Trophoblast cell (in vitro differentiated cells and primary cell): ENCODE measurements at regions not wholly inside any gene's neighbourhood (a gene's known extent, or its start where the extent isn't known, plus 50 kb on each side); places are given as distances from the start of the nearest gene placed in this dataset.

Source experiments
- DNase-seq, 2 donors: peaks; one replicate each; pipeline ENCODE4 v3.0.0-alpha.2; 2016
- H2AFZ ChIP-seq: 2 replicates; pipeline ENCODE4 v1.6.1; 2013; ENCODE audit warnings: low read length, moderate library complexity, mild to moderate bottlenecking; ENCODE audit not compliant: insufficient read depth, poor library complexity
- H2AK5ac ChIP-seq: 2 replicates; pipeline ENCODE4 v1.6.1; 2013; ENCODE audit warnings: mild to moderate bottlenecking, low read length
- H2BK120ac ChIP-seq: 2 replicates; pipeline ENCODE4 v1.6.1; 2013; ENCODE audit warnings: low read length, mild to moderate bottlenecking, moderate library complexity; ENCODE audit not compliant: insufficient read depth, poor library complexity
- H2BK12ac ChIP-seq: 2 replicates; pipeline ENCODE4 v1.6.1; 2013; ENCODE audit warnings: mild to moderate bottlenecking, low read length, moderate library complexity
- H2BK5ac ChIP-seq: 2 replicates; pipeline ENCODE4 v1.6.1; 2013; ENCODE audit warnings: low read length, low read depth, moderate library complexity, mild to moderate bottlenecking; ENCODE audit not compliant: poor library complexity
- H3K14ac ChIP-seq: 2 replicates; pipeline ENCODE4 v1.6.1; 2013; ENCODE audit warnings: mild to moderate bottlenecking, low read length
- H3K18ac ChIP-seq: 2 replicates; pipeline ENCODE4 v1.6.1; 2013; ENCODE audit warnings: mild to moderate bottlenecking, low read length
- H3K23ac ChIP-seq: 2 replicates; pipeline ENCODE4 v1.6.1; 2013; ENCODE audit warnings: low read length
- H3K27ac ChIP-seq: 2 replicates; pipeline ENCODE4 v1.5.1; 2013; ENCODE audit warnings: low read depth, mild to moderate bottlenecking, inconsistent platforms, low read length, moderate library complexity
- H3K27me3 ChIP-seq: 2 replicates; pipeline ENCODE4 v1.6.1; 2013; ENCODE audit warnings: inconsistent platforms, mild to moderate bottlenecking, low read length, moderate library complexity; ENCODE audit not compliant: insufficient read depth
- H3K36me3 ChIP-seq, 2 experiments: 1 replicate in 1 of 2; 2 replicates in 1 of 2; pipeline ENCODE4 v1.6.1; 2013; ENCODE audit warnings: low read length in 2 of 2, mild to moderate bottlenecking in 2 of 2, moderate library complexity in 1 of 2; ENCODE audit not compliant: insufficient read depth in 2 of 2, control insufficient read depth in 1 of 2
- H3K4ac ChIP-seq: 2 replicates; pipeline ENCODE4 v1.6.1; 2013; ENCODE audit warnings: low read depth, mild to moderate bottlenecking, low read length, moderate library complexity
- H3K4me1 ChIP-seq, 2 experiments: 1 replicate in 1 of 2; 2 replicates in 1 of 2; pipeline ENCODE4 v1.6.1; 2013; ENCODE audit warnings: low read length in 2 of 2, mild to moderate bottlenecking in 2 of 2, moderate library complexity in 1 of 2; ENCODE audit not compliant: insufficient read depth in 2 of 2, control insufficient read depth in 1 of 2
- H3K4me2 ChIP-seq: 2 replicates; pipeline ENCODE4 v1.6.1; 2013; ENCODE audit warnings: inconsistent platforms, mild to moderate bottlenecking, low read length, moderate library complexity
- H3K4me3 ChIP-seq: 2 replicates; pipeline ENCODE4 v1.5.1; 2013; ENCODE audit warnings: mild to moderate bottlenecking, low read depth, low read length, inconsistent platforms
- H3K79me1 ChIP-seq: one replicate; pipeline ENCODE4 v1.6.1; 2013; ENCODE audit warnings: low read length
- H3K79me2 ChIP-seq: 2 replicates; pipeline ENCODE4 v1.6.1; 2013; ENCODE audit warnings: low read length, mild to moderate bottlenecking; ENCODE audit not compliant: control insufficient read depth, insufficient read depth, poor library complexity
- H3K9ac ChIP-seq: 2 replicates; pipeline ENCODE4 v1.6.1; 2013; ENCODE audit warnings: mild to moderate bottlenecking, low read length
- H3K9me3 ChIP-seq: 2 replicates; pipeline ENCODE4 v1.6.1; 2013; ENCODE audit warnings: low read depth, mild to moderate bottlenecking, control low read depth, inconsistent platforms, low read length; ENCODE audit not compliant: insufficient read depth
- H4K12ac ChIP-seq: 2 replicates; pipeline ENCODE4 v1.6.1; 2013; ENCODE audit warnings: low read depth, mild to moderate bottlenecking, low read length, moderate library complexity
- H4K8ac ChIP-seq: 2 replicates; pipeline ENCODE4 v1.6.1; 2013; ENCODE audit warnings: low read depth, mild to moderate bottlenecking, low read length, moderate library complexity
- H4K91ac ChIP-seq: one replicate; pipeline ENCODE4 v1.6.1; 2013; ENCODE audit warnings: low read depth, mild to moderate bottlenecking, low read length, moderate library complexity
- WGBS: extraction: QIAGEN DNeasy Blood & Tissue Kit; methylation state at CpG from one replicate; pipeline ENCODE4 v1.1.7; 2013; ENCODE audit warnings: missing lambda C conversion rate; ENCODE audit not compliant: insufficient read length, insufficient coverage; ENCODE audit errors: extremely low coverage; 5-methylcytosine and 5-hydroxymethylcytosine counted together

DNA sequence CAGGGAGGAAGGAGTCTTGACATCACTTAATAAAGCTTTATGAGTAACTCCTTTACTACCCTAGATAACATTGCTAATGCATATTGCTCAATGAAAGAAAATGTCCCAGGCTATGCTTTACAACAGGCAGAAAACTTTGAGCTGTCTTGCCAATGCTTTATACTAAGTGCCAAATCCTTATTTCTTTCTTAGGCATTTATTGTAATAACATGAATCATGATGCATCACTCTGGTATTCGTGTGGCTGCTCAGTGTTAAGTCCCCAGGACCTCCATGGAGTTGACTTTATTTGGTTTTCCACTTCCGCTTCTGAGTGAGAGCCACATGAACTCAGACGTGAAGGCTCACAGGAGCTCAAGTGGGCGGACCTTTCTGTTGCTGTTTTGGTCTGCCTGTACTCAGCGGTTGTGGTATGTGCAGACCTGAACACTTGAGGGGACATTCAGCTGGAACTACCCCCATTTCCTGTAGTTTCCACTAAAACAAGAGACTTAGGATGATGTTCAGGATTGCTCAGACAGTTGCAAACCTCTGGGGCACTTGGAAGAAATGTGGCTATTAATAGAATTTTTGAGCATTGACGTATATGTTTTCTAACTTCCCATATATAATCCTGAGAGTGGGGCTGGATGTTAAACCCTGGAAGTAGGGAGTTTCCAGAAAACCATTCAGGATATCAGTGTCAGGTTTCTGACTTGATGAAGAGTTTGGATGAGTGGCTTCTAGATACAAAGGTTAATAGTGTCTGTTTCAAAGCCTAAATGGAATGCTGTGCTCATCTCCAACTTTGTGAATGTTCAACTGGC lies 258.6 kb downstream of the MSRB3 start:
- no peak overlapping the region for H3K14ac ChIP-seq
- H3K4ac ChIP-seq, result no peak overlapping the region
- no peak overlapping the region for H4K91ac ChIP-seq
- no peak overlapping the region for H3K9ac ChIP-seq
- no peaks in the 10 kb centered on the region for H3K27me3 ChIP-seq
- no peak overlapping the region for H2AFZ ChIP-seq
- no peak overlapping the region for H3K18ac ChIP-seq
- WGBS, result no CpG with 5 or more reads among the region's 6 CpGs
- H3K4me1 ChIP-seq, result peaks cover 13 to 26% of the 10 kb centered on the region in 2 experiments
- no peak overlapping the region for H2BK5ac ChIP-seq
- H3K9me3 ChIP-seq, result peaks cover 2% of the 10 kb centered on the region
- H2AK5ac ChIP-seq, result no peak overlapping the region
- peaks cover 0 to 2% of the 10 kb centered on the region in 2 experiments for H3K36me3 ChIP-seq
- peaks cover 3% of the 10 kb centered on the region for H3K79me2 ChIP-seq
- H3K23ac ChIP-seq, result no peak overlapping the region
- no peak overlapping the region for H3K4me3 ChIP-seq
- H2BK12ac ChIP-seq, result no peak overlapping the region
- DNase-seq, result peak in 1 of 2 donors; percentile 23
- H3K79me1 ChIP-seq, result peaks cover 38% of the 10 kb centered on the region
- H3K27ac ChIP-seq, result peak overlapping the region; percentile 65
- no peak overlapping the region for H3K4me2 ChIP-seq
- no peak overlapping the region for H2BK120ac ChIP-seq
- H4K8ac ChIP-seq, result no peak overlapping the region
- H4K12ac ChIP-seq, result no peak overlapping the region

DNA sequence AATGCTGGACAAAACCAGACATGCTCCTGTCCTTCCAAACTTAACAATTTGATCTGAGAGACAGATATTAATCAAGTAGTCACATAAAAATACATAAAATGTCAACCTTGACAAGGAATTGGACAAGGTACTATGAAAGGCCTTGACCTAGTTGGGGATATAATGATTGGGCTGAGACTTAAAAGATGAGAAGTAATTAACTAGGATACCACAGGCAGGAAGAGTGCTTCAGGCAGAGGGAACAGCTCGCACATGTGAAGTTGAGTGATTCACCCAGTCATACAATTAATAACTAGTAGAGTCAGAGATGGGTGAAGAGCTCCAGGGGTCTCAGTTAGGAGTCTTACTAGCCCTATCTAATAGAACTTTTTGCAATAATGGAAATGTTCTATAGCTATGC lies 259.5 kb downstream of the MSRB3 start:
- H3K79me2 ChIP-seq, result no peaks in the 10 kb centered on the region
- DNase-seq, result no peak
- H3K14ac ChIP-seq, result no peak overlapping the region
- no peak overlapping the region for H2AFZ ChIP-seq
- no peak overlapping the region for H2BK5ac ChIP-seq
- peak overlapping the region; percentile 32 for H4K91ac ChIP-seq
- H3K36me3 ChIP-seq, result peaks cover 0 to 2% of the 10 kb centered on the region in 2 experiments
- H4K12ac ChIP-seq, result no peak overlapping the region
- peak overlapping the region; percentile 13 for H2BK12ac ChIP-seq
- H3K27me3 ChIP-seq, result no peaks in the 10 kb centered on the region
- H4K8ac ChIP-seq, result no peak overlapping the region
- peaks cover 2% of the 10 kb centered on the region for H3K9me3 ChIP-seq
- H3K23ac ChIP-seq, result no peak overlapping the region
- peak overlapping the region; percentile 16 for H2BK120ac ChIP-seq
- WGBS, result no CpG with 5 or more reads among the region's 1 CpG
- H3K4me3 ChIP-seq, result no peak overlapping the region
- peaks cover 7 to 22% of the 10 kb centered on the region in 2 experiments for H3K4me1 ChIP-seq
- no peak overlapping the region for H3K18ac ChIP-seq
- no peak overlapping the region for H3K9ac ChIP-seq
- H3K27ac ChIP-seq, result peak overlapping the region; percentile 65
- peaks cover 31% of the 10 kb centered on the region for H3K79me1 ChIP-seq
- H3K4ac ChIP-seq, result no peak overlapping the region
- H2AK5ac ChIP-seq, result no peak overlapping the region
- no peak overlapping the region for H3K4me2 ChIP-seq

DNA sequence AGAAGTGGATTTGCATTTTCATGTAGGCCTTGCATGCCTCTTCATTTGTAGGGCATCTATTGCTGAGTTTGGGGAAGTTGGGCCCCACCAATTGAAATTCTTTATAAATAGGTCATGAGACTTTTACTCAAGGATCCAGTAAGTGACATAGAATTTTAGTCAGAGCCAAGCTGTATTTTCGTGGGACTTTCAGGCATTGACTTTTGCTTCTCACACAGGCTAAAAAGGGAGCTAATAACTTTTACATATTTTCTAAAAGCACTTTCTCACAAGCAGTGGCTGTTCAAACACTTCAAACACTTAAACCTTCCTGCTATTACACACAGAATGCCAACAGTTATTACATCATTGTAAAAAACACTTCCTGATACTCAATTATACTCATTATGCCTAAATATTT lies 260.5 kb downstream of the MSRB3 start:
- Histone ChIP-seq H2BK12ac (no peak overlapping the region), H3K14ac (no peak overlapping the region), H2BK5ac (no peak overlapping the region), H2BK120ac (no peak overlapping the region), H3K36me3 (peaks cover 0 to 2% of the 10 kb centered on the region in 2 experiments), H3K9ac (no peak overlapping the region), H3K4ac (no peak overlapping the region), H3K23ac (no peak overlapping the region), H3K27me3 (no peaks in the 10 kb centered on the region), H3K4me2 (no peak overlapping the region), H3K18ac (no peak overlapping the region), H3K4me1 (peaks cover 5 to 13% of the 10 kb centered on the region in 2 experiments), H4K12ac (no peak overlapping the region), H3K27ac (no peak overlapping the region), H3K4me3 (no peak overlapping the region), H2AFZ (no peak overlapping the region), H3K9me3 (peaks cover 2% of the 10 kb centered on the region), H4K91ac (no peak overlapping the region), H4K8ac (no peak overlapping the region), H3K79me1 (peaks cover 21% of the 10 kb centered on the region), H3K79me2 (no peaks in the 10 kb centered on the region), H2AK5ac (no peak overlapping the region)
- DNase-seq, result no peak
- WGBS, result no CpG with 5 or more reads among the region's 1 CpG

DNA sequence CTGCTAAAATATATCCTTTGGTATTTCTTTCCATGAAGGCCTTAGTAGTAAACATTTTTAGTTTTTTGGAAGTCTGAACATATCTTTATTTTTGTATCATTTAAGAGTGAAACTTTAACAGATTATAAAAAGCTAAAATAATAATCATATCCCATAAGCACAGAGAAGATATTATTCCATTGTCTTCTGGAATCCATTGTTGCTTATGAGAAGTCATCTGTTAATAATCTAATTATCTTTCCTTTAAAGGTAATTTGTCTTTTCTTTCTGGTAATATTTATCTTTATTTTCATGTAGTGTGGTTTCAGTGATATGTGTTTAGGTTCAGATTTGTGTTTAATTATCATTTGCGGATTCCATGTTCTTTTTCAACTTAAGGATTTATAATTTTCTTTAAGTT lies 261.7 kb downstream of the MSRB3 start:
- no peak overlapping the region for H2BK12ac ChIP-seq
- no peak overlapping the region for H3K23ac ChIP-seq
- H3K27me3 ChIP-seq, result no peaks in the 10 kb centered on the region
- peaks cover 0 to 2% of the 10 kb centered on the region in 2 experiments for H3K36me3 ChIP-seq
- peaks cover 14% of the 10 kb centered on the region for H3K79me1 ChIP-seq
- H2BK120ac ChIP-seq, result no peak overlapping the region
- H3K27ac ChIP-seq, result no peak overlapping the region
- no peaks in the 10 kb centered on the region for H3K79me2 ChIP-seq
- no peak overlapping the region for H4K91ac ChIP-seq
- no peak overlapping the region for H4K12ac ChIP-seq
- H3K9ac ChIP-seq, result no peak overlapping the region
- H3K14ac ChIP-seq, result no peak overlapping the region
- no peak overlapping the region for H3K4me3 ChIP-seq
- WGBS, result no CpG with 5 or more reads among the region's 1 CpG
- no peak overlapping the region for H3K4me2 ChIP-seq
- H4K8ac ChIP-seq, result no peak overlapping the region
- peaks cover 2% of the 10 kb centered on the region for H3K9me3 ChIP-seq
- H3K4ac ChIP-seq, result no peak overlapping the region
- DNase-seq, result no peak
- no peak overlapping the region for H2AK5ac ChIP-seq
- peaks cover 0 to 6% of the 10 kb centered on the region in 2 experiments for H3K4me1 ChIP-seq
- H2BK5ac ChIP-seq, result no peak overlapping the region
- no peak overlapping the region for H2AFZ ChIP-seq
- no peak overlapping the region for H3K18ac ChIP-seq
